Caco-2 (cell line): ENCODE measurements at regions not wholly inside any gene's neighbourhood (a gene's known extent, or its start where the extent isn't known, plus 50 kb on each side); places are given as distances from the start of the nearest gene placed in this dataset.

Source experiments
- BruUV-seq: library from RNA; stranded (reverse); fragments of 400-500 nt; replicated peaks from 2 replicates; lab custom pipeline; 2021; lab: Mats Ljungman, UMichigan
- CTCF ChIA-PET: fragments of 300-600 bp; sonication (Branson Sonifier 250); formaldehyde crosslinking; loops from one replicate; lab custom pipeline; 2022; ENCODE audit warnings: antibody characterized with exemption; lab: Charles Lee
- POLR2A ChIA-PET: fragments of 300-600 bp; sonication (Branson Sonifier 250); formaldehyde crosslinking; loops from one replicate; lab custom pipeline; 2022; ENCODE audit warnings: antibody characterized with exemption; lab: Charles Lee
- DNase-seq, 2 experiments: peaks; one replicate each; pipeline versions ENCODE4 v3.0.0 to v3.0.0-alpha.2; 2020 to 2022
- H3K27me3 ChIP-seq: replicated peaks from 2 replicates; pipeline ENCODE4 v1.6.0; 2011; ENCODE audit warnings: low read length; ENCODE audit not compliant: control insufficient read depth, insufficient read depth
- H3K36me3 ChIP-seq: 2 replicates; pipeline ENCODE4 v1.5.1; 2011; ENCODE audit warnings: low read length; ENCODE audit not compliant: control insufficient read depth, insufficient read depth
- H3K4me1 ChIP-seq: fragments of 250-450 bp; sonication (Bioruptor Pico); 2 replicates; pipeline ENCODE4 v1.5.1; 2020; ENCODE audit warnings: mild to moderate bottlenecking
- H3K4me3 ChIP-seq: 2 replicates; pipeline ENCODE4 v1.5.1; 2011; ENCODE audit warnings: low read depth, mild to moderate bottlenecking, control low read depth, low read length
- H3K9me3 ChIP-seq: fragments of 250-450 bp; sonication (Bioruptor Pico); 2 replicates; pipeline ENCODE4 v1.5.1; 2020; ENCODE audit warnings: mild to moderate bottlenecking, moderate library complexity
- H3K27ac Mint-ChIP-seq: one replicate; pipeline ENCODE4 v1.8.0; 2022; ENCODE audit warnings: mixed read lengths; ENCODE audit not compliant: unreplicated experiment
- H3K27me3 Mint-ChIP-seq: one replicate; pipeline ENCODE4 v1.8.0; 2022; ENCODE audit warnings: mixed read lengths; ENCODE audit not compliant: insufficient read depth, unreplicated experiment
- H3K36me3 Mint-ChIP-seq: one replicate; pipeline ENCODE4 v1.8.0; 2022; ENCODE audit warnings: mild to moderate bottlenecking, mixed read lengths; ENCODE audit not compliant: insufficient read depth, unreplicated experiment
- H3K4me1 Mint-ChIP-seq: one replicate; pipeline ENCODE4 v1.8.0; 2022; ENCODE audit warnings: low read depth, mixed read lengths; ENCODE audit not compliant: unreplicated experiment
- H3K4me3 Mint-ChIP-seq: one replicate; pipeline ENCODE4 v1.8.0; 2022; ENCODE audit warnings: mild to moderate bottlenecking, moderate library complexity, mixed read lengths; ENCODE audit not compliant: unreplicated experiment
- H3K9me3 Mint-ChIP-seq: one replicate; pipeline ENCODE4 v1.8.0; 2022; ENCODE audit warnings: mixed read lengths; ENCODE audit not compliant: unreplicated experiment
- CTCF ChIP-seq, 2 experiments: fragments of 200-600 bp in 1 of 2; IDR thresholded peaks; 1 replicate in 1 of 2; 2 replicates in 1 of 2; pipeline versions ENCODE4 v1.5.1 to v1.8.0; 2011 to 2022; ENCODE audit warnings: antibody characterized with exemption in 1 of 2, control low read depth in 1 of 2, inconsistent platforms in 1 of 2, low read depth in 1 of 2, low read length in 1 of 2, mild to moderate bottlenecking in 1 of 2, moderate library complexity in 1 of 2; ENCODE audit not compliant: insufficient read depth in 1 of 2, severe bottlenecking in 1 of 2, unreplicated experiment in 1 of 2
- intact Hi-C: fragments of 100-400 bp; cut with micrococcal nuclease; formaldehyde crosslinking; loops from one replicate; pipeline ENCODE4 v1.10.0; 2022; ENCODE audit not compliant: unreplicated experiment

GRCh38 chr13:30049692-30050091, 199.3 kb upstream of the UBL3 start:
- peaks cover 19% of the 10 kb centered on the region for H3K4me1 ChIP-seq
- H3K4me1 Mint-ChIP-seq = peaks cover 28% of the 10 kb centered on the region
- BruUV-seq = no TSS peak
- no peak overlapping the region for H3K27ac Mint-ChIP-seq
- no peaks in the 10 kb centered on the region for H3K27me3 Mint-ChIP-seq
- peaks cover 10% of the 10 kb centered on the region for H3K9me3 Mint-ChIP-seq
- no peaks in the 10 kb centered on the region for H3K36me3 ChIP-seq
- no peak for TF ChIP-seq CTCF (IDR thresholded peaks at IDR 0.05; ENCODE audit: insufficient read depth in 1 of 2, low read depth in 1 of 2, low read length in 1 of 2, severe bottlenecking in 1 of 2, unreplicated experiment in 1 of 2)
- no peak for DNase-seq
- intact Hi-C loops = no loop called here
- H3K4me3 Mint-ChIP-seq = no peak overlapping the region
- no peak overlapping the region for H3K4me3 ChIP-seq
- H3K27me3 ChIP-seq = no peaks in the 10 kb centered on the region
- H3K36me3 Mint-ChIP-seq = no peaks in the 10 kb centered on the region
- ChIA-PET CTCF (no interaction called here), POLR2A (no interaction called here)
- no peaks in the 10 kb centered on the region for H3K9me3 ChIP-seq

- H3K4me1 Mint-ChIP-seq = peaks cover 19% of the 10 kb centered on the region
- Histone ChIP-seq H3K4me1 (peaks cover 19% of the 10 kb centered on the region), H3K9me3 (no peaks in the 10 kb centered on the region), H3K27me3 (no peaks in the 10 kb centered on the region), H3K36me3 (no peaks in the 10 kb centered on the region), H3K4me3 (no peak overlapping the region)
- peak overlapping the region; percentile 54 for H3K27ac Mint-ChIP-seq
- peaks cover 10% of the 10 kb centered on the region for H3K9me3 Mint-ChIP-seq
- CTCF ChIA-PET = interaction anchor here (0.6 to 1.6 kb wide), 10 partner anchors 20 to 354 kb away, joined by 3 to 14 read pairs (median 3); no protein-coding TSS in a partner anchor
- POLR2A ChIA-PET = no interaction called here
- intact Hi-C loops = loop anchor here (1.0 to 2.0 kb wide), 2 partner anchors 25 to 67 kb away; no protein-coding TSS in a partner anchor
- H3K4me3 Mint-ChIP-seq = no peak overlapping the region
- TF ChIP-seq CTCF (IDR thresholded peaks at IDR 0.05; ENCODE audit: insufficient read depth in 1 of 2, low read depth in 1 of 2, low read length in 1 of 2, severe bottlenecking in 1 of 2, unreplicated experiment in 1 of 2) = no peak
- H3K36me3 Mint-ChIP-seq = no peaks in the 10 kb centered on the region
- no peaks in the 10 kb centered on the region for H3K27me3 Mint-ChIP-seq
- DNase-seq = peak in 1 of 2 experiments; percentile 18
- BruUV-seq = no TSS peak
Measured at GRCh38 chr13:30047154-30047874, 196.9 kb upstream of the UBL3 start.

GRCh38 chr13:30045916-30046704, 195.7 kb upstream of the UBL3 start:
- intact Hi-C loops = loop anchor here (2.0 kb wide), 1 partner anchor 23 kb away; no protein-coding TSS in a partner anchor
- no peak for TF ChIP-seq CTCF (IDR thresholded peaks at IDR 0.05; ENCODE audit: insufficient read depth in 1 of 2, low read depth in 1 of 2, low read length in 1 of 2, severe bottlenecking in 1 of 2, unreplicated experiment in 1 of 2)

More at GRCh38 chr13:30045916-30046704, 195.7 kb upstream of the UBL3 start:
- peak overlapping the region; percentile 54 for H3K27ac Mint-ChIP-seq
- Histone ChIP-seq H3K36me3 (no peaks in the 10 kb centered on the region), H3K4me1 (peaks cover 19% of the 10 kb centered on the region), H3K4me3 (no peak overlapping the region), H3K27me3 (no peaks in the 10 kb centered on the region), H3K9me3 (no peaks in the 10 kb centered on the region)
- POLR2A ChIA-PET = no interaction called here
- no TSS peak for BruUV-seq
- no peaks in the 10 kb centered on the region for H3K27me3 Mint-ChIP-seq
- CTCF ChIA-PET = interaction anchor here (1.1 to 1.5 kb wide), 3 partner anchors 62 to 275 kb away, joined by 3 to 11 read pairs (median 6); no protein-coding TSS in a partner anchor
- H3K36me3 Mint-ChIP-seq = no peaks in the 10 kb centered on the region
- no peak overlapping the region for H3K4me3 Mint-ChIP-seq
- H3K4me1 Mint-ChIP-seq = peaks cover 13% of the 10 kb centered on the region
- H3K9me3 Mint-ChIP-seq = peaks cover 10% of the 10 kb centered on the region
- DNase-seq = no peak
